HEK293 (cell line): ENCODE measurements at regions not wholly inside any gene's neighbourhood (a gene's known extent, or its start where the extent isn't known, plus 50 kb on each side); places are given as distances from the start of the nearest gene placed in this dataset.

ENCODE experiments used
- CTCF ChIA-PET: fragments of 350-600 bp; formaldehyde crosslinking; extraction: SDS; loops from one replicate; lab custom pipeline; 2021; ENCODE audit warnings: antibody characterized with exemption; lab: Yijun Ruan, JAX
- POLR2A ChIA-PET: fragments of 300-600 bp; formaldehyde crosslinking; extraction: SDS; loops from one replicate; lab custom pipeline; 2020; ENCODE audit warnings: antibody characterized with exemption, inconsistent platforms; lab: Yijun Ruan, JAX
- H3K27ac ChIP-seq: fragments of 200-500 bp; sonication (Bioruptor generic); 2 replicates; pipeline ENCODE4 v1.5.1; 2014; ENCODE audit warnings: low read depth, low read length, control low read depth, inconsistent platforms; ENCODE audit errors: extremely low read depth
- H3K36me3 ChIP-seq, 2 experiments: fragments of 200-500 bp in 1 of 2; sonication (Bioruptor generic) in 1 of 2; 1 replicate in 1 of 2; 2 replicates in 1 of 2; pipeline ENCODE4 v1.5.1; 2014 to 2017; ENCODE audit warnings: inconsistent platforms in 2 of 2, low read length in 2 of 2; ENCODE audit not compliant: control insufficient read depth in 2 of 2, insufficient read depth in 1 of 2
- H3K4me1 ChIP-seq: fragments of 200-500 bp; sonication (Bioruptor generic); 2 replicates; pipeline ENCODE4 v1.5.1; 2014; ENCODE audit warnings: mild to moderate bottlenecking, low read length, inconsistent platforms; ENCODE audit not compliant: control insufficient read depth, insufficient read depth
- H3K4me3 ChIP-seq: 2 replicates; pipeline ENCODE4 v1.5.1; 2011; ENCODE audit warnings: low read depth, mild to moderate bottlenecking, control low read depth, low read length, moderate library complexity
- H3K9me3 ChIP-seq: fragments of 200-500 bp; sonication (Bioruptor generic); 2 replicates; pipeline ENCODE4 v1.5.1; 2014; ENCODE audit warnings: low read depth, low read length, inconsistent platforms; ENCODE audit not compliant: control insufficient read depth, insufficient read depth
- PRDM10 ChIP-seq: fragments of 450-650 bp; formaldehyde crosslinking; IDR thresholded peaks from 2 replicates; pipeline ENCODE4 v1.5.1; 2016; ENCODE audit warnings: missing biosample characterization, missing genetic modification characterization
- SCRT2 ChIP-seq: fragments of 450-650 bp; formaldehyde crosslinking; IDR thresholded peaks from 2 replicates; pipeline ENCODE4 v1.5.1; 2016; ENCODE audit warnings: missing biosample characterization, missing genetic modification characterization
- TCF7L2 ChIP-seq: IDR thresholded peaks from 2 replicates; pipeline ENCODE4 v1.6.1; 2011; ENCODE audit warnings: low read depth, mild to moderate bottlenecking, inconsistent platforms, low read length, moderate library complexity, borderline replicate concordance
- YY1 ChIP-seq: fragments of 450-650 bp; formaldehyde crosslinking; IDR thresholded peaks from 2 replicates; pipeline ENCODE4 v1.5.1; 2018; ENCODE audit warnings: missing biosample characterization, missing genetic modification characterization
- ZBTB48 ChIP-seq: fragments of 450-650 bp; formaldehyde crosslinking; IDR thresholded peaks from 2 replicates; pipeline ENCODE4 v1.5.1; 2016; ENCODE audit warnings: missing biosample characterization, missing genetic modification characterization
- ZNF114 ChIP-seq: fragments of 450-650 bp; formaldehyde crosslinking; IDR thresholded peaks from 2 replicates; pipeline ENCODE4 v1.5.0; 2017; ENCODE audit warnings: missing biosample characterization, missing genetic modification characterization
- ZNF133 ChIP-seq: fragments of 450-650 bp; formaldehyde crosslinking; IDR thresholded peaks from 2 replicates; pipeline ENCODE4 v1.5.1; 2016; ENCODE audit warnings: missing biosample characterization, missing genetic modification characterization
- ZNF24 ChIP-seq: fragments of 450-650 bp; formaldehyde crosslinking; IDR thresholded peaks from 2 replicates; pipeline ENCODE4 v1.5.1; 2016; ENCODE audit warnings: missing biosample characterization, missing genetic modification characterization
- ZNF391 ChIP-seq: fragments of 450-650 bp; formaldehyde crosslinking; IDR thresholded peaks from 2 replicates; pipeline ENCODE4 v1.5.1; 2016; ENCODE audit warnings: low read depth, missing biosample characterization, missing genetic modification characterization, borderline replicate concordance
- ZNF398 ChIP-seq: fragments of 450-650 bp; formaldehyde crosslinking; IDR thresholded peaks from 2 replicates; pipeline ENCODE4 v1.5.1; 2017; ENCODE audit warnings: missing biosample characterization, missing genetic modification characterization
- ZNF580 ChIP-seq: fragments of 450-650 bp; formaldehyde crosslinking; IDR thresholded peaks from 2 replicates; pipeline ENCODE4 v1.5.1; 2016; ENCODE audit warnings: missing biosample characterization, missing genetic modification characterization
- ZNF843 ChIP-seq: fragments of 450-650 bp; formaldehyde crosslinking; IDR thresholded peaks from 2 replicates; pipeline ENCODE4 v1.5.1; 2016; ENCODE audit warnings: missing biosample characterization, missing genetic modification characterization
- TF ChIP-seq, protein P1 (sequence below): fragments of 450-650 bp; formaldehyde crosslinking; IDR thresholded peaks from 2 replicates; pipeline ENCODE4 v1.5.1; 2016; ENCODE audit warnings: missing biosample characterization, missing genetic modification characterization
- TF ChIP-seq, protein P2 (sequence below): fragments of 450-650 bp; formaldehyde crosslinking; IDR thresholded peaks from 2 replicates; pipeline ENCODE4 v1.5.1; 2016; ENCODE audit warnings: missing biosample characterization, missing genetic modification characterization
- TF ChIP-seq, protein P3 (sequence below): fragments of 450-650 bp; formaldehyde crosslinking; IDR thresholded peaks from 2 replicates; pipeline ENCODE4 v1.5.1; 2016; ENCODE audit warnings: missing biosample characterization, missing genetic modification characterization
- TF ChIP-seq, protein P4 (sequence below): fragments of 450-650 bp; formaldehyde crosslinking; IDR thresholded peaks from 2 replicates; pipeline ENCODE4 v1.5.1; 2017; ENCODE audit warnings: missing biosample characterization, missing genetic modification characterization
- TF ChIP-seq, protein P5 (sequence below): fragments of 450-650 bp; formaldehyde crosslinking; IDR thresholded peaks from 2 replicates; pipeline ENCODE4 v1.5.1; 2016; ENCODE audit warnings: missing biosample characterization, missing genetic modification characterization

- no peaks in the 10 kb centered on the region for H3K36me3 ChIP-seq
- POLR2A ChIA-PET, result no interaction called here
- H3K27ac ChIP-seq, result no peak overlapping the region
- TF ChIP-seq YY1 (tag by site-specific recombination) (no peak), ZNF133 (tag by site-specific recombination) (no peak), ZNF580 (tag by site-specific recombination) (no peak), SCRT2 (tag by site-specific recombination) (no peak), ZNF398 (tag by site-specific recombination) (no peak), ZNF114 (tag by site-specific recombination) (no peak), PRDM10 (tag by site-specific recombination) (no peak)
- TF ChIP-seq, protein P1, sequence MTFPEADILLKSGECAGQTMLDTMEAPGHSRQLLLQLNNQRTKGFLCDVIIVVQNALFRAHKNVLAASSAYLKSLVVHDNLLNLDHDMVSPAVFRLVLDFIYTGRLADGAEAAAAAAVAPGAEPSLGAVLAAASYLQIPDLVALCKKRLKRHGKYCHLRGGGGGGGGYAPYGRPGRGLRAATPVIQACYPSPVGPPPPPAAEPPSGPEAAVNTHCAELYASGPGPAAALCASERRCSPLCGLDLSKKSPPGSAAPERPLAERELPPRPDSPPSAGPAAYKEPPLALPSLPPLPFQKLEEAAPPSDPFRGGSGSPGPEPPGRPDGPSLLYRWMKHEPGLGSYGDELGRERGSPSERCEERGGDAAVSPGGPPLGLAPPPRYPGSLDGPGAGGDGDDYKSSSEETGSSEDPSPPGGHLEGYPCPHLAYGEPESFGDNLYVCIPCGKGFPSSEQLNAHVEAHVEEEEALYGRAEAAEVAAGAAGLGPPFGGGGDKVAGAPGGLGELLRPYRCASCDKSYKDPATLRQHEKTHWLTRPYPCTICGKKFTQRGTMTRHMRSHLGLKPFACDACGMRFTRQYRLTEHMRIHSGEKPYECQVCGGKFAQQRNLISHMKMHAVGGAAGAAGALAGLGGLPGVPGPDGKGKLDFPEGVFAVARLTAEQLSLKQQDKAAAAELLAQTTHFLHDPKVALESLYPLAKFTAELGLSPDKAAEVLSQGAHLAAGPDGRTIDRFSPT (tag by site-specific recombination), result no peak
- TF ChIP-seq, protein P2, sequence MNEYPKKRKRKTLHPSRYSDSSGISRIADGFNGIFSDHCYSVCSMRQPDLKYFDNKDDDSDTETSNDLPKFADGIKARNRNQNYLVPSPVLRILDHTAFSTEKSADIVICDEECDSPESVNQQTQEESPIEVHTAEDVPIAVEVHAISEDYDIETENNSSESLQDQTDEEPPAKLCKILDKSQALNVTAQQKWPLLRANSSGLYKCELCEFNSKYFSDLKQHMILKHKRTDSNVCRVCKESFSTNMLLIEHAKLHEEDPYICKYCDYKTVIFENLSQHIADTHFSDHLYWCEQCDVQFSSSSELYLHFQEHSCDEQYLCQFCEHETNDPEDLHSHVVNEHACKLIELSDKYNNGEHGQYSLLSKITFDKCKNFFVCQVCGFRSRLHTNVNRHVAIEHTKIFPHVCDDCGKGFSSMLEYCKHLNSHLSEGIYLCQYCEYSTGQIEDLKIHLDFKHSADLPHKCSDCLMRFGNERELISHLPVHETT, result no peak
- CTCF ChIA-PET, result no interaction called here
- no peaks in the 10 kb centered on the region for H3K9me3 ChIP-seq
- no peaks in the 10 kb centered on the region for H3K4me1 ChIP-seq
- no peak overlapping the region for H3K4me3 ChIP-seq
These were observed 528.7 kb downstream of the ZIC1 start for GRCh38 chr3:147937891-147938290.

GRCh38 chr3:147939425-147939824 lies 530.3 kb downstream of the ZIC1 start:
- no peaks in the 10 kb centered on the region for H3K4me1 ChIP-seq
- H3K4me3 ChIP-seq, result no peak overlapping the region
- no peaks in the 10 kb centered on the region for H3K36me3 ChIP-seq
- CTCF ChIA-PET, result no interaction called here
- no peaks in the 10 kb centered on the region for H3K9me3 ChIP-seq
- POLR2A ChIA-PET, result no interaction called here
- H3K27ac ChIP-seq, result no peak overlapping the region
- TF ChIP-seq, protein P3, sequence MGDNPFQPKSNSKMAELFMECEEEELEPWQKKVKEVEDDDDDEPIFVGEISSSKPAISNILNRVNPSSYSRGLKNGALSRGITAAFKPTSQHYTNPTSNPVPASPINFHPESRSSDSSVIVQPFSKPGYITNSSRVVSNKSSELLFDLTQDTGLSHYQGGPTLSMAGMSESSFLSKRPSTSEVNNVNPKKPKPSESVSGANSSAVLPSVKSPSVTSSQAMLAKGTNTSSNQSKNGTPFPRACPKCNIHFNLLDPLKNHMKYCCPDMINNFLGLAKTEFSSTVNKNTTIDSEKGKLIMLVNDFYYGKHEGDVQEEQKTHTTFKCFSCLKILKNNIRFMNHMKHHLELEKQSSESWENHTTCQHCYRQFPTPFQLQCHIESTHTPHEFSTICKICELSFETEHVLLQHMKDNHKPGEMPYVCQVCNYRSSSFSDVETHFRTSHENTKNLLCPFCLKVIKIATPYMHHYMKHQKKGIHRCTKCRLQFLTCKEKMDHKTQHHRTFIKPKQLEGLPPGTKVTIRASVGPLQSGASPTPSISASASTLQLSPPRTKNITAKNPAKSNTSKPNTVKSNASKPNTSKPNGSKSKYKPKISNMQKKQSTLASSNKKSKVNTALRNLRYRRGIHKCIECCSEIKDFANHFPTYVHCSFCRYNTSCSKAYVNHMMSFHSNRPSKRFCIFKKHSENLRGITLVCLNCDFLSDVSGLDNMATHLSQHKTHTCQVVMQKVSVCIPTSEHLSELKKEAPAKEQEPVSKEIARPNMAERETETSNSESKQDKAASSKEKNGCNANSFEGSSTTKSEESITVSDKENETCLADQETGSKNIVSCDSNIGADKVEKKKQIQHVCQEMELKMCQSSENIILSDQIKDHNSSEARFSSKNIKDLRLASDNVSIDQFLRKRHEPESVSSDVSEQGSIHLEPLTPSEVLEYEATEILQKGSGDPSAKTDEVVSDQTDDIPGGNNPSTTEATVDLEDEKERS (tag by site-specific recombination), result no peak
- no peak for TF ChIP-seq ZNF843 (tag by site-specific recombination)
- TF ChIP-seq, protein P4, sequence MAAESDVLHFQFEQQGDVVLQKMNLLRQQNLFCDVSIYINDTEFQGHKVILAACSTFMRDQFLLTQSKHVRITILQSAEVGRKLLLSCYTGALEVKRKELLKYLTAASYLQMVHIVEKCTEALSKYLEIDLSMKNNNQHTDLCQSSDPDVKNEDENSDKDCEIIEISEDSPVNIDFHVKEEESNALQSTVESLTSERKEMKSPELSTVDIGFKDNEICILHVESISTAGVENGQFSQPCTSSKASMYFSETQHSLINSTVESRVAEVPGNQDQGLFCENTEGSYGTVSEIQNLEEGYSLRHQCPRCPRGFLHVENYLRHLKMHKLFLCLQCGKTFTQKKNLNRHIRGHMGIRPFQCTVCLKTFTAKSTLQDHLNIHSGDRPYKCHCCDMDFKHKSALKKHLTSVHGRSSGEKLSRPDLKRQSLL (tag by site-specific recombination), result no peak
- TF ChIP-seq ZNF391 (tag by site-specific recombination), result no peak
- no peak for TF ChIP-seq ZNF398 (tag by site-specific recombination)
- TF ChIP-seq ZNF24 (tag by site-specific recombination), result no peak
- no peak for TF ChIP-seq TCF7L2
- TF ChIP-seq ZBTB48 (tag by site-specific recombination), result no peak
- TF ChIP-seq, protein P5, sequence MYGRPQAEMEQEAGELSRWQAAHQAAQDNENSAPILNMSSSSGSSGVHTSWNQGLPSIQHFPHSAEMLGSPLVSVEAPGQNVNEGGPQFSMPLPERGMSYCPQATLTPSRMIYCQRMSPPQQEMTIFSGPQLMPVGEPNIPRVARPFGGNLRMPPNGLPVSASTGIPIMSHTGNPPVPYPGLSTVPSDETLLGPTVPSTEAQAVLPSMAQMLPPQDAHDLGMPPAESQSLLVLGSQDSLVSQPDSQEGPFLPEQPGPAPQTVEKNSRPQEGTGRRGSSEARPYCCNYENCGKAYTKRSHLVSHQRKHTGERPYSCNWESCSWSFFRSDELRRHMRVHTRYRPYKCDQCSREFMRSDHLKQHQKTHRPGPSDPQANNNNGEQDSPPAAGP (tag by site-specific recombination), result no peak
